GM18907 (cell line): ENCODE measurements at regions not wholly inside any gene's neighbourhood (a gene's known extent, or its start where the extent isn't known, plus 50 kb on each side); places are given as distances from the start of the nearest gene placed in this dataset.
"Not testable (repeated sequence)": the region's sequence is repeated elsewhere in the genome, so short reads cannot be mapped to it uniquely, and the experiment has no call there.

Source experiments
- ATAC-seq: cut with Tn5 transposase; IDR thresholded peaks from one replicate; pipeline ENCODE4 v1.9.1; 2021; ENCODE audit warnings: mild to moderate bottlenecking, moderate library complexity; ENCODE audit not compliant: unreplicated experiment

DNA sequence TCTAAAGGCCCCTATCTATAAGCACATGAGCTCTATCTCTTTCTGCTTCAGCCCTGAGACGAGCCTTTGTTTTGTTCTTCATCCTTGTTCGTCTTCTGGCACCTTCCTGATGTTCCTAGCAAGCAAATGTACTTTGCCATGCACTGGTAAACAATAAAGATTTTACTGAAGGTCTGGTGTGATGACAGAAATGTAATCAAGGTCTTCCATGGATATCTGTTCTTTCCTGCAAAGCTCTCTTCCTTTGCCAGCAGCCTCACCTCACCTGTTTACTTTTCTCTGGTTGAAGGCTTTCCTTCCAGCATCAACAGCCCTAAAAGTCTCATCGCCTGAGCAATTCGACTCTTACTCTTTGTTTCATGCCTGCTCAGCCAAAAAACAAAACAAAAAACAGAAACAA lies 330.3 kb downstream of the PCNX1 start:
- no peak for ATAC-seq

DNA sequence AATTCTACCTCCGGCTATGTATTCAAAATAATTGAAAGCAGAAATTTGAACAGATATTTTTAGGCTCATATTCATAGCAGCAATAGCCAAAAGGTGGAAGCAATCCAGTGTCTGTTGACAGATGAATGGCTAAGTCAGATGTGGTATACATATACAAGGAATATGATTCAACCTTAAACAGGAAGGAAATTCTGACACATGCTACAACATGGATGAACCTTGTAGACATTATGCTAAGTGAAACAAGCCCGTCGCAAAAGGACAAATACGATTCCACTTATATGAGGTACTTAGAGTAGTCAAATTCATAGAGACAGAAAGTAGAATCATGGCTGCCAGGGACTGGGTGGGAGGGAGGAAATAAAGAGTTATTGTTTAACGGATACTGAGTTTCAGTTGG lies 331.6 kb downstream of the PCNX1 start:
- ATAC-seq, result no peak

DNA sequence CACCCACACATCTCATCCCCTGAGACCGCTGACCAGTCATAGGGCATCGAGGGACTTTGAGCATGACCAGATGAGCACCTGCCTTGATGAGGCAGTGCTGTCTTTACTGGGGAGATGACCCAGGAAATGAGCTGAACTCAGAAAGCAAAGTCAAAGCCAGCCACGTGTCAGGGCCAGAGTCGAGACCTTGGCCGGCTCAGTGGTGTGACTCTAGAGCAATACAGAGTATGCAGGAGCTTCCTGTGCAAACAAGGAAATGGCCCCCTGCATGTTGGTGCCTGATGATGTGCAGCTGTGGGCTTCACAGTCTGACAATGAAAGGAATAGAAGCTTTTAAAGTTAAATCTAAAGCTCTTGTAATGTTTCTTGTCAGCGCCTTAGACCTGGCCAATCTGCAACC lies 332.9 kb downstream of the PCNX1 start:
- ATAC-seq, result no peak

DNA sequence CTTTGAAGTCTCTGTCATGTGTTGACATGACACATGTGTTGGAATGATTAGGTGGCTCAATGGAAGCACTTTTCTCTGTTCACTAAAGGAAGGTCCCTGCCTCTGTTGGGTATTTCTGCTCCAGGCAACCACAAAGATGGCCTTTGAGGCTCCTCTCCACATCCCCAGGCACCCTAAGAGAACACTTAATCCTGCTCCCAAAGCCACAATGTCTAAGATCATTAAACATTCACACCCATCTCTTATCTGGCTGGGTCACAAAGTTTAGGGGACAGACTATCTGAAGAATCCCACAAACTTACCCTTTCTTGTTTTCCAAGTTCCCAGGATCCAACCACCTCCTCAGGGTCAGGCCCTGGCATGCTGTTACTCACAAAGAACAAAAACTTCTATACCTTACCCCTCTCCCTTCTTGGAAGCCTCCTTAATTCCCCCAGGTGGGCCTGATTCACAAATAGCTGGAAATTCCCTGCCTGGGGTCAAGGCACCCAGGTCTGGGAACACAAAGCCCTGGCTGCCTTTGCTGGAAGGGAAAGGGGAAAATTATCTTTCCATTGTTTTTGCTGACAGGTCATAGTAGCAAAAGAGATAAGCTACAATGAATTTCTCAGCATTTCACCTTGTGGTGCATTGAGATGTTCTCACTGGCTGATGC lies 333.7 kb downstream of the PCNX1 start:
- ATAC-seq, result no peak

DNA sequence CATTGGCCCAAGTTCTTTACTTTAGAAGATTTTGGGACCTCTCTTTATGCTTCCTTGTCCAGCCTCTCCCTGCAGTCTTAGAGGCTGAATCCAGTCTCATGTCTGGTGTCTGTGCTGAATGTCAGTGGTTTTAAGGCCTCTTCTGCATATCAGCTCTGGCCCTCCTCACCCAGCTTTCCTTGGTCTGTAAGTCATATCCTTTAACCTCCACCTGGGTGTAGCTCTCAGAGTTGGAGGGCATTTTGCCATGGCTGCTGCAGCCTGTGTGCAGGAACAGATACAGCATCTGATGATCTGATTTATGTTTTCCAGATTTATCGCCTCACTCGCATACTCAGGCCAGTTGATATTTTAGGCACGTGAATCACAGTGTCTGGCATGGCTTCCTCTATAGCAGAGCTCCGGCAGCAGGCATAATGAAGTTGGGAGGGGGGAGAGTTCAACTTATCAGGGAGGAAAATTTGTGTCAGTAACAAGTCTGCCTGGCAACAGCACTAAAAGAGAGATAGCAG lies 335.0 kb downstream of the PCNX1 start:
- no peak for ATAC-seq

DNA sequence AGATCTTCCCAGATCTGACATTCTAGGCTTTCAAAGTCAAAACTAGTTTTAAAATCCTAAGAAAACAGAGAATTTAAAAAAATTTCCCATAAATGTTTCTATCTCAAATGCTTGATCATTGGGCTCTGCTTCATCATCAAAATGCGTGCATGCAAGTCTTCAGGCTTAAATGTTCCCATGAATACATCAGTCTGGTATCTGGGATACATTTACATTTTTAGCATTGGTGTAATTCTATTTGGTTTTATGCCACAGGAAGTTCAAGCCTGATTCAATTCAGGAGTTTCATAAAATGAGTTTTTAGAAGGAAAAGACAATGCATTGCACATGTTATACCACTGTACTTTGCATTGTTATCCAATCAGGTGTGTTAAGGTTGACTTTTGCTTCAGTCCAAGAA lies 336.4 kb downstream of the PCNX1 start:
- ATAC-seq, result no peak

DNA sequence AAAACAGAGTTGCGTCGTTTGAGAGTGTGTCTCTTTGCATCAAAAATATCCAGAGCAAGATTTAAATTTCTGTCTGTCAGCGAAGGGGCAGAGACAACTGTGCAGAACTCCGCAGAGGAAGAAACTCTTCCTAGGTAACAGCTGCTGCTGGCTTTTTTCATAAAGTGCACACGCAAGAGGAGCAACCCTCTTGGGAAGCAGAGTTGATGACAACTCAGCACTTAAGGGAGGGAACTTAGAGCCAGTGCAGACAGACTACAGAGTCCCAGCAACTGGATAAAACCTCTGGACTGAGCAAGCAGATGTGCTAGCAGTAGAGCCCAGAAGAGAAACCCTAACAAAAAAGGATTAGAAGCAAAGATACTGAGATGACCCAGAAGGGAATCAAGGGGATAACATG lies 337.1 kb downstream of the PCNX1 start:
- no peak for ATAC-seq

DNA sequence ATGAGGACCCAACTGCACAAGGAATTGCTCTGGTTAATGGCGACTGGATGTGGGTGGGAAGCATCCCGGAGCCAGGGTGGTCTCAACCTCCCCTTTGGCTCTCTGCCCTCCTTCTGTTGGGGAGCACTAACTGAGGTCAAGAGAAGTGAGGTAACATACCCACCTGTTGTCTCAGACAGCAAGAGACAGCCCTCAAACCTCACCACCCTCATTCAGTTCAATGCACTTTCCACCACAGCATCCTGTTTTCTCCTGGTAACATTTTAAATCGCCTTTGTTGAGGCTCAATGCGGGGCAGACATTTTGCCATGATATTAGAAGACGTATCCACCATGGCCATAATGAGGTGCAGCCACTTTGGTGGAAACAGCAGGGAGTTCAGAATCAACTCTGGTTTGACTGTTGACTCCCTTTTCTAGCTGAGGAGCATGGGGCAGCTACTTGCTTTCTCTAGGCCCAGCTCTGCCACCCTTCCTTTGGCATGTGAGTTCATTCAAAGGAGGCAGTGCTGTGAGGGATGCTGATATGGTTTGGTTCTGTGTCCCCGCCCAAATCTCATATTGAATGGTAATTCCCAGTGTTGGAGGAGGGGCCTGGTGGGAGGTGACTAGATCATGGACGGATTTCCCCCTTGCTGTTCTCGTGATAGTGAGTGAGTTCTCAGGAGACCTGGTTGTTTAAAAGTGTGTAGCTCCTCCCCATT lies 338.6 kb downstream of the PCNX1 start:
- peak; percentile 57 for ATAC-seq

DNA sequence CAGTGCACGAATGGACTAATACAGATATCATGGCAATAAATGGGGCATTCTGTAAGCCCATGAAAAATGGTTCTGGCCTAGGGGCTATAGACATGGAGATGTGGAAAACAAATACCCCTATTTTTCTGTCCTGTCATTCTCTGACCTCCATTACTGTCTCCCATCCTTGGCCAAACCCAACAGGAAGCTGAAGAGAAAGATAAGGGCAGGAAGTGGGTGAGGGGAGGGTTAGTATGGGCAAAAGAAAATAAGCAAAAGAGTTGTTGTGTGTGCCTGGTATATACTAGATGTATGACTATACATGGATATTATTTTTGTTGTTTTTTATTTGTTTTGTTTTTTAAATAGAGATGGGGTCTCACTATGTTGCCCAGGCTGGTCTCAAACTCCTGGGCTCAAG lies 339.3 kb downstream of the PCNX1 start:
- no peak for ATAC-seq

DNA sequence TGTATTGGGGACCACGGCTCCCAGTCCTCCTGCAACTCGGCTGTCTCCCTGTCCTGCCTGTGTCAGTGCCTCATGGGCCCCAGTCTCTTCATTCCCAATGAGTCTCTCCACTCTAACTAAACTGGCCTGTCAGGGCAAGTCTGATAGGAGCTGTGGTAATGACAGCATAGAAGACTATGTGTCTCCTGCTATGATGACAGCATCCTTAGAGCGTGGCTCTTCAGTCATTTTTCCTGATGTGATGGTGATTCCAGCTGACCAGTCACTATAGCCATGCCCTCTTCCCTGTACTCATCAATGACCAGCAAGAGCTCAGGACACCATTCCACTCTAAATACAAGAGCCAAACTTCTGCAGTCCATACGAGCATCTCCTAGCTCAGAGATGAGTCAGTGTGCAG lies 339.8 kb downstream of the PCNX1 start:
- no peak for ATAC-seq

DNA sequence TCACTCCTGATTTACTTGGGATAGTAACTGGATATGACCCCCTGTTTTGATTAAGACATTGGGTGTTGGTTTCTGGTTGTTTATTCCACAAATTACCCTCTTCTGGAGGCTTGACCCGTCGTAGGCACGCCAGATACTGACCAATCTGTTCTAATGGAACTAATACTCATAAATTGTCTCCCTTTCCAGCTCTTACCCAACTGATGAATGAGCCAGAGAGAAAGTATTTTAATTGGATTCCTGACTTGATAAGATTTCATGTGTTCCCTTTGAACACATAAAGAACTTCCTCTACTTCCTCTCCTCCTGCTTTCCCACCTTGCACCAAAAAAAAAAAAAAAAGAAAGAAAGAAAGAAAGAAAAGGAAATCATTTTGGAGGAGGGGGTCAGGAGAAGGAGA lies 340.9 kb downstream of the PCNX1 start:
- ATAC-seq, result no peak

DNA sequence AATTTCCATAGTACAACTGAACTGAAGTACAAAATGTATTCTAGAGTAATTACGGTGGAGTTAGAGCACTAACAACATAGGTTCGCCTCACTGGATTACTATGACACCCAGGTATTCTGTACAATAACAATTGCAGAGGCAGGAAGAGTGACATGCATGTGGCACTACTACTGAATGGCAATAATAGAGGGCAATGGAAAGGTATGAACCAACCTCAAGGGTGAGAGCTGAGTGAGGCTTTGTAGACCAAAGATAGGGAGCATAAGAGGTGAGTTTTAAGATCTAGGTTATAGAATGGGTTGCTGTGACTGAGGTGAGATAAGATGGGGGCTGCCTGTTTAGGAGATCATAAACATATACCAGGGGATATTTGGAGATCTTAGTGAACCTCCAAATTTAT lies 343.1 kb downstream of the PCNX1 start:
- no peak for ATAC-seq

DNA sequence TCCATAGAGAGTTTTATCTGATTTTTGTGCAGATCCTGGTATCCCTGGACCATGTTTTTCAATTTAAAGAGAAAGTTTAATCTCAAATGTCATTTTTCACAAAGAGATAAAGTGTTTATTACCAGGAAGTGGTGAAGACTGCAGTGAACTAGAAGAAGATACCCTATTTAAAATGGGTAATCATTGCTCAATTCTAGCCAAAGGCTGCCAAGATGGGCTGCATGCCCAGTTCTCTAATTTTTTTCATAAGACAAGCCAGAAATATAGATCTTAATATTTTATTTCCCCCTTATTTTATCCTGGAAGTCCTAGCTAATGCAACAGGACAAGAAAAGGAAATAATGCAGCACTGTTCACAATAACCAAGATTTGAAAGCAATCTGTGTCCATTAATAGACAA lies 343.5 kb downstream of the PCNX1 start:
- no peak for ATAC-seq

DNA sequence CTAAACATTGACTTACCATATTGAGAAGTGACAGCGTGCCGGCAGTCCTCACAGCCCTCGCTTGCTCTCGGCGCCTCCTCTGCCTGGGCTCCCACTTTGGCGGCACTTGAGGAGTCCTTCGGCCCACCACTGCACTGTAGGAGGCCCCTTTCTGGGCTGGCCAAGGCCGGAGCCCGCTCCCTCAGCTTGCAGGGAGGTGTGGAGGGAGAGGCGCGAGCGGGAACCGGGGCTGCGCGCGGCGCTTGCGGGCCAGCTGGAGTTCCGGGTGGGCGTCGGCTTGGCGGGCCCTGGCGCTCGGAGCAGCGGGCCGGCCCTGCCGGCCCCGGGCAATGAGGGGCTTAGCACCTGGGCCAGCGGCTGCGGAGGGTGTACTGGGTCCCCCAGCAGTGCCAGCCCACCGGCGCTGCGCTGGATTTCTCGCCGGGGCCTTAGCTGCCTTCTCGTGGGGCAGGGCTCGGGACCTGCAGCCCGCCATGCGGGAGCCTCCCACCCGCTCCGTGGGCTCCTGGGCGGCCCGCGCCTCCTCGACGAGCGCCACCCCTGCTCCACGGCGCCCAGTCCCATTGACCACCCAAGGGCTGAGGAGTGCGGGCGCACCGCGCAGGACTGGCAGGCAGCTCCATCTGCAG lies 346.9 kb downstream of the PCNX1 start:
- not testable (repeated sequence) for ATAC-seq

DNA sequence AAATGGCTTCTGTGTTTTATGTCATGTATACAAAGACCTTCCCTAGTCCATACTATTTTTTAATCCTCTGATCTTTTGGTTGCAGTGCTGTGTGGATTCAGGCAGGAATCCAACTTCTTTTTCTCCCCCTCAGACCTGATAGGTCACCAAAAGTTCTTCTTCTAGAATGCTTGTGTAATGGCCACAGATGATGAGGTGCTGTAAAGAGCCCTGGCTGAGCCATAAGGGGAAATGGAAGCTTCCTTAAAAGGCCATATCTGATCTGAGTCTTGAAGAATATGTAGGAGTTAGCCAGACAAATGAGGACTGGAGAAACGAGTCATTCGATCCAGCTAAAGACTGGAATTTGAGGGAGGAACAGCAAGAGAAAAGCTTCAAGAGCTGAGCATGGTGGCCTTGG lies 353.9 kb downstream of the PCNX1 start:
- no peak for ATAC-seq

DNA sequence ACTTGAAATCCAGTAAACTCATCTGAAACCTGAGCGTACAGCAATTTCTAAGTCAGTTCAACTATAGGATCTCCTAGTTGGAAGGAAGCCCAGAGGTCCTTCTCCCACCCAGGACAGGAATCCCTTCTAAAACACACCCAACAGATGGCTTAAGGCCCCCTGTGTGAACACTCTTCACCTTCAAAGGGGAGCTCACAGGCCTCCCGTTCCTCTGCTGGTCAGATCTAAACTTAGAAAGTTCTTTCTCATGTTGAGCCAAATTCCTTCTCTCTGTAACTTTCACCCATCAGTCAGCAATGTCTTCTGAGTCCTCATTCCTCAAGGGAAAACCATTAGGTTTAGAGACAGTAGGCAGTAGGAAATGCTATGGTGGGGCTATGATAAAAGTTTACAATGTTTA lies 355.2 kb downstream of the PCNX1 start:
- ATAC-seq, result no peak

DNA sequence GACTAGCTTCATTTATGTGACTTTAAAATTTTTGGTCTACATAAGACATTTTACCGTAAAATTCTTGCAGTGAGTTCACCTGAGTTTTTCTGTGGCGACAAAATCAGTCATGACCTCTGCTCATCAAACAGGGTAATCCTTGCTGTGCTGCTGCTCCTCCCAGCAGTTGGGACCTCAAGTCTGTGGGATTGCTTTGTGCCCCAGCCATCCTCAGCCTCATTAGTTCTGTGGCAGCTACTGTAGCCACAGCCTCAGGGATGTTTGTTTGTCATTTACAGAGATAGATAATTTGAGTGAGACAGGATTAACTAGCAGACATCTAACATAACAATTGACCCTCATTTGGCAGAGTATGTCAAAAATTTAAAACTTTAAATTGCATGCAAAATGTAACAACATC lies 357.0 kb downstream of the PCNX1 start:
- no peak for ATAC-seq

DNA sequence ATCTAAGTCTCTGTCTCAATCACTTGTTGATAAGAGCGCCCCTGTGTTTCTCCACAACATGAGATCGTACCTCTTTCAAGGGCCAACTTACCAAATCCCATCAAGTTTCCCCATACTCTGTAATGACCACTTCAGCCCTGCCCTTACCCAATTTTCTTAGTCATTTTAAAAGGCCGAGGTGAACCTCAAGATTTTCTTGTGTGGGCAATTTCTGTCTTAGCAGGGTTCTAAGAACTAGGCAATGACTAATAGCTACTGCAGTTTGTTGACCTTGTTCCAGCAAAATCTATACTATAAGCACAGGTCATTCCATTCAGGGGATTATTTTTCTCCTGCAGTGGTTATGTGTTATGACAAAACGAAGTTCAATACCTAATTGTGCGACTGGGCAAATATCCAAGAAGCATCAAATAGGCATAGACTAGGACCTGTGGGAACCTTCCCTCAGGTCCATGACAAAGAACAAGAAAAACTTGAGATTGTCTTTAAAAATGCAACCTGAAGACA lies 359.8 kb downstream of the PCNX1 start:
- peak; percentile 64 for ATAC-seq

DNA sequence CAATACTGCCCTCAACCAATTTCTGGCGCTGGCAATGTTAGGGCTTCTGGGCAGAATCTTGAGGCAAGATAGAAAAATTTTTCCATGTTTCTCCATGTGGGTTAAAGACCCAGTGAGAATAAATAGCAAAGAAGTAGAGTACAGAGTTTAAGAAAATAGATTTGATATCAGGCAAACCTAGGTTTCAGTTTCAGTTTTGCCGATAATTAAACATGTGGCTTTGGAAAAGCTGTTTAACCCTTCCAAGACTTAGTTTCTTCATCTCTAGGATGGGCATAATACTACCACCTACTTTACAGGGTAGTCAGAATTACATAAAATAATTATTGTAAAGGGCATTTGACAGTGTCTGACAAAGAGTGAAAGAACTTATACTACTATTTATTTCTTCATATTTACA lies 360.4 kb downstream of the PCNX1 start:
- ATAC-seq, result no peak

DNA sequence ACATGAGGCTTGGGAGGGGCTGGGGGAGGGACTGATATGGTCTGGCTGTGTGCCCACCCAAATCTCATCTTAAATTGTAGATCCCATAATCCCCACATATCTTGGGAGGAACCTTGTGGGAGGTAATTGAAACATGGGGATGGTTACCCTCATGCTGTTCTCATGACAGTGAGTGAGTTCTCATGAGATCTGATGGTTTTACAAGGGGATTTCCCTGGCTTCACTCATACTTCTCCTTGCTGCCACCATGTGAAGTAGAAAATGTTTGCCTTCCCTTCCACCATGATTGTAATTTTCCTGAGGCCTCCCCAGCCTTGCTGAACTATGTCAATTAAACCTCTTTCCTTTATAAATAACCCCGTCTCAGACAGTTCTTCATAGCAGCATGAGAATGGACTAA lies 362.9 kb downstream of the PCNX1 start:
- ATAC-seq, result no peak

DNA sequence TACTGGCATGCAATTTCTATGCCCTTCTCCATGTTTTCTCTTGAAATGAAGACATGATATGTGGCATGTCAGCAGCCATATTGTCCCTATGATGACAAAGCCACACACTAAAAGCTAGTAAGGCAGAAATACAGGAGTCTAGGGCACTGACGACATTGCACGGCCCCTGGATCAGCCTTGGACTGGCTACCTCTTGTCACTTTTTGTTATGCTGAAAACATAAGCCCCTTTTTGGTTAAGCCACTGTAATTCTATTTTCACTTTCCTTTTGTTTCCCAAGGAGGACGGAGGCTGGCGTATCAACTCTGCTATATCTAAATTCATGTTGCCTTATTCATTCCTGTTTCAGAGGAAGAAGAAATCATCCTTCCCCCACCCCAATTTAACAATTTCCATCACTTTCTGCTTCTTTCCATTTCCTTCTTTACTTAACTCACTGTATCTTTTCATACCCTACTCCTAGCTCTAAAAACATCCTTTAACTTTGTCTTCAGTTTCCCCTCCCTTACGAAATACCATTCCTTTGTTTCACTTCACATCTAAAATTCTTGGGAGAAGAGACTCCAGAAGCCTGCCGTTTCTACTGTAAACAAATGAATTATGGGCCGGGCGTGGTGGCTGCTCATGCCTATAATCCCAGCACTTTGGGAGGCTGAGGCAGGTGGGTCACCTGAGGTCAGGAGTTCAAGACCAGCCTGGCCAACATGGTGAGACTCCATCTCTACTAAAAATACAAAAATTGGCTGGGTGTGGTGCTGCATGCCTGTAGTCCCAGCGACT lies 364.1 kb downstream of the PCNX1 start:
- no peak for ATAC-seq
